GM12873 (cell line): ENCODE measurements at regions not wholly inside any gene's neighbourhood (a gene's known extent, or its start where the extent isn't known, plus 50 kb on each side); places are given as distances from the start of the nearest gene placed in this dataset.

Source experiments
- TF ChIP-seq, protein P1 (sequence below): IDR thresholded peaks from 2 replicates; pipeline ENCODE4 v1.5.1; 2012; ENCODE audit warnings: low read depth, mild to moderate bottlenecking, moderate library complexity, low read length, control low read depth; ENCODE audit not compliant: insufficient read depth; ENCODE audit errors: missing control alignments

GRCh38 chr4:59484944-59485343 lies 1715.2 kb upstream of the ADGRL3 start:
- TF ChIP-seq, protein P1, sequence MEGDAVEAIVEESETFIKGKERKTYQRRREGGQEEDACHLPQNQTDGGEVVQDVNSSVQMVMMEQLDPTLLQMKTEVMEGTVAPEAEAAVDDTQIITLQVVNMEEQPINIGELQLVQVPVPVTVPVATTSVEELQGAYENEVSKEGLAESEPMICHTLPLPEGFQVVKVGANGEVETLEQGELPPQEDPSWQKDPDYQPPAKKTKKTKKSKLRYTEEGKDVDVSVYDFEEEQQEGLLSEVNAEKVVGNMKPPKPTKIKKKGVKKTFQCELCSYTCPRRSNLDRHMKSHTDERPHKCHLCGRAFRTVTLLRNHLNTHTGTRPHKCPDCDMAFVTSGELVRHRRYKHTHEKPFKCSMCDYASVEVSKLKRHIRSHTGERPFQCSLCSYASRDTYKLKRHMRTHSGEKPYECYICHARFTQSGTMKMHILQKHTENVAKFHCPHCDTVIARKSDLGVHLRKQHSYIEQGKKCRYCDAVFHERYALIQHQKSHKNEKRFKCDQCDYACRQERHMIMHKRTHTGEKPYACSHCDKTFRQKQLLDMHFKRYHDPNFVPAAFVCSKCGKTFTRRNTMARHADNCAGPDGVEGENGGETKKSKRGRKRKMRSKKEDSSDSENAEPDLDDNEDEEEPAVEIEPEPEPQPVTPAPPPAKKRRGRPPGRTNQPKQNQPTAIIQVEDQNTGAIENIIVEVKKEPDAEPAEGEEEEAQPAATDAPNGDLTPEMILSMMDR, result no peak

GRCh38 chr4:59500103-59500502 lies 1700.0 kb upstream of the ADGRL3 start:
- TF ChIP-seq, protein P1, result no peak

DNA sequence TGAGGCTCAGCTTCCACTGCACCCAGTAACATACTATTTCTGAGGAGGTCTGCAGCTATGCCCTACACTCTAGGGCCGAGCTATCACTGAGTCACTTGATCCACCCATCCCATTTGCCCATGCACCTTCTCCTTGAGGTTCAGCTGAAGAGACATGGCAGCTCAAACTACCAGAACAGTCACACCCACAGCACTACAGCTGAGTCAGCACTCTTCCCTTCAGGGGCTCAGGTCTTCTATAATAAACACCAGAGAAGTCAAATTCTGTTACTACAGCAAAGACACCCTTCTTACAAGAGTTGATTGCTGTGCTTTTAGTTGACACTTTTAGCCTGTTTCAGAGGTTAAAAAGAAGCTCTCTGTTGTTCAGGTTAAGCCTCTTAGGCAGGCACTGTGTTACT lies 1696.4 kb upstream of the ADGRL3 start:
- TF ChIP-seq, protein P1, result no peak

- TF ChIP-seq, protein P1, result no peak
Observed at GRCh38 chr4:59517007-59517406, 1683.1 kb upstream of the ADGRL3 start.

- TF ChIP-seq, protein P1, result no peak
Observed at GRCh38 chr4:59518005-59518823, 1681.9 kb upstream of the ADGRL3 start.

DNA sequence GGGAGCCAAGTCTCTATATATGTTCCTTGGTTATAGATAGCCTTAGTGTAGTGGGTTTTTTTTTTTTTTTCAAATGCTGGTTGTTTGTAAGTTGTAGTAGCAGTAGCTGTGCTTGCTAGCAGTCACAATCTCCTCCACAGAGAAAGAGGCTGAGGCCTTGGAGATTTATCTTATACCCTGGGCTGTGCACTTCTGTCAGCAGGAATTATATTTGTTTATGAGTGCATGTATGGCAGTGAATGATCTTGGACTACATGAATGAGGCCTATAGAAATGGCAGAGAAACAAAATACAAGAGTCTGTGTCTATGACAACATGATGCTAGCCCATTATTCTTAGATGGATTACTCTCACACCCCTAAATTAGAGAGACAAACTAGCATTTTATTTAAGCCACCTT lies 1674.2 kb upstream of the ADGRL3 start:
- TF ChIP-seq, protein P1, result no peak

- TF ChIP-seq, protein P1, result no peak
Observed at GRCh38 chr4:59535541-59535940, 1664.6 kb upstream of the ADGRL3 start.
